Sigmoid colon (tissue), 6 donors: ENCODE measurements at regions not wholly inside any gene's neighbourhood (a gene's known extent, or its start where the extent isn't known, plus 50 kb on each side); places are given as distances from the start of the nearest gene placed in this dataset.

Source experiments
- DNase-seq: peaks from one replicate; pipeline ENCODE4 v3.0.0-alpha.2; 2019
- H3K27ac ChIP-seq, 4 donors: fragments of 200-600 bp; sonication (generic); one replicate each; pipeline ENCODE4 v1.5.1; 2016 to 2019; ENCODE audit warnings: mild to moderate bottlenecking in 1 of 4
- H3K27me3 ChIP-seq, 3 donors: fragments of 200-600 bp; sonication (generic); one replicate each; pipeline ENCODE4 v1.5.1; 2019; ENCODE audit warnings: mild to moderate bottlenecking in 1 of 3
- H3K36me3 ChIP-seq, 4 donors: fragments of 200-600 bp; sonication (generic); one replicate each; pipeline ENCODE4 v1.5.1; 2016 to 2019
- H3K4me1 ChIP-seq, 4 donors: fragments of 200-600 bp; sonication (generic); one replicate each; pipeline ENCODE4 v1.5.1; 2017 to 2019
- H3K4me3 ChIP-seq, 4 donors: fragments of 200-600 bp; sonication (generic); one replicate each; pipeline ENCODE4 v1.5.1; 2017 to 2019; ENCODE audit warnings: mild to moderate bottlenecking in 2 of 4, moderate library complexity in 1 of 4
- H3K9me3 ChIP-seq, 4 donors: fragments of 200-600 bp in 3 of 4; sonication (generic) in 3 of 4; one replicate each; pipeline versions ENCODE4 v1.5.1 to v1.6.1; 2013 to 2019
- CTCF ChIP-seq, 4 experiments: fragments of 450-650 bp in 3 of 4; fragments of 200-600 bp in 1 of 4; IDR thresholded peaks; one replicate each; pipeline ENCODE4 v1.5.1; 2016 to 2019; ENCODE audit warnings: antibody characterized with exemption in 4 of 4, mild to moderate bottlenecking in 3 of 4, moderate library complexity in 2 of 4
- EP300 ChIP-seq, 4 donors: sonication (generic); formaldehyde crosslinking; IDR thresholded peaks; one replicate each; pipeline ENCODE4 v1.6.1; 2017; ENCODE audit warnings: antibody characterized with exemption in 4 of 4
- POLR2A ChIP-seq, 2 donors: fragments of 450-650 bp; IDR thresholded peaks; one replicate each; pipeline ENCODE4 v1.6.1; 2016; ENCODE audit warnings: antibody characterized with exemption in 2 of 2, mild to moderate bottlenecking in 2 of 2, moderate library complexity in 2 of 2
- POLR2AphosphoS5 ChIP-seq, 4 donors: sonication (generic); formaldehyde crosslinking; IDR thresholded peaks; one replicate each; pipeline ENCODE4 v1.6.1; 2017; ENCODE audit warnings: antibody characterized with exemption in 4 of 4
- WGBS, 2 donors: extraction: QIAGEN DNeasy Blood & Tissue Kit; methylation state at CpG; one replicate each; pipeline ENCODE4 v1.1.7; 2013; 5-methylcytosine and 5-hydroxymethylcytosine counted together
- intact Hi-C: fragments of 100-400 bp; cut with DNase I; formaldehyde crosslinking; loops from one replicate; pipeline ENCODE4 v1.15.1; 2023
- donor health status: healthy with polysubstance abuse.
- donor health status: healthy.

GRCh38 chr21:35373998-35374397 is 324.9 kb upstream of the RUNX1 start:
- H3K27ac ChIP-seq = no peak overlapping the region
- no peak for DNase-seq
- H3K27me3 ChIP-seq = no peaks in the 10 kb centered on the region
- H3K4me1 ChIP-seq = peaks cover 0 to 12% (median 6%) of the 10 kb centered on the region in 4 donors
- no peak overlapping the region for H3K4me3 ChIP-seq
- TF ChIP-seq POLR2A (IDR thresholded peaks at IDR 0.05) (no peak), CTCF (IDR thresholded peaks at IDR 0.05) (no peak), POLR2AphosphoS5 (IDR thresholded peaks at IDR 0.05) (no peak), EP300 (IDR thresholded peaks at IDR 0.05) (no peak)
- no peaks in the 10 kb centered on the region for H3K36me3 ChIP-seq
- H3K9me3 ChIP-seq = no peaks in the 10 kb centered on the region
- intact Hi-C loops = no loop called here
- WGBS, 2 donors = 89 to 93% methylated on average over 2 of the region's 2 CpGs

GRCh38 chr21:35372201-35372600 is 323.1 kb upstream of the RUNX1 start:
- Histone ChIP-seq H3K4me3 (no peak overlapping the region), H3K4me1 (peaks cover 0 to 12% (median 6%) of the 10 kb centered on the region in 4 donors), H3K27me3 (no peaks in the 10 kb centered on the region), H3K27ac (no peak overlapping the region), H3K9me3 (no peaks in the 10 kb centered on the region), H3K36me3 (no peaks in the 10 kb centered on the region)
- DNase-seq = no peak
- WGBS, 2 donors = 91 to 93% methylated on average over 5 of the region's 5 CpGs
- intact Hi-C loops = no loop called here
- no peak for TF ChIP-seq POLR2A (IDR thresholded peaks at IDR 0.05)
- TF ChIP-seq EP300 (IDR thresholded peaks at IDR 0.05) = no peak
- no peak for TF ChIP-seq POLR2AphosphoS5 (IDR thresholded peaks at IDR 0.05)
- TF ChIP-seq CTCF (IDR thresholded peaks at IDR 0.05) = no peak

GRCh38 chr21:35370671-35371070 is 321.6 kb upstream of the RUNX1 start:
- DNase-seq = no peak
- no peak overlapping the region for H3K27ac ChIP-seq
- no peaks in the 10 kb centered on the region for H3K9me3 ChIP-seq
- H3K27me3 ChIP-seq = no peaks in the 10 kb centered on the region
- no peak for TF ChIP-seq EP300 (IDR thresholded peaks at IDR 0.05)
- no peak for TF ChIP-seq POLR2AphosphoS5 (IDR thresholded peaks at IDR 0.05)
- H3K4me1 ChIP-seq = peaks cover 0 to 12% (median 6%) of the 10 kb centered on the region in 4 donors
- 84 to 92% methylated on average over 4 of the region's 4 CpGs for WGBS, 2 donors
- H3K36me3 ChIP-seq = no peaks in the 10 kb centered on the region
- intact Hi-C loops = no loop called here
- H3K4me3 ChIP-seq = no peak overlapping the region

- H3K36me3 ChIP-seq = no peaks in the 10 kb centered on the region
- H3K9me3 ChIP-seq = no peaks in the 10 kb centered on the region
- H3K4me3 ChIP-seq = no peak overlapping the region
- no peak overlapping the region for H3K27ac ChIP-seq
- WGBS, 2 donors = 91 to 95% methylated on average over 3 of the region's 3 CpGs
- no peak for DNase-seq
- H3K27me3 ChIP-seq = no peaks in the 10 kb centered on the region
- TF ChIP-seq POLR2A (IDR thresholded peaks at IDR 0.05) = no peak
- no peak for TF ChIP-seq CTCF (IDR thresholded peaks at IDR 0.05)
- TF ChIP-seq EP300 (IDR thresholded peaks at IDR 0.05) = no peak
- no peak for TF ChIP-seq POLR2AphosphoS5 (IDR thresholded peaks at IDR 0.05)
- intact Hi-C loops = no loop called here
- peaks cover 0 to 7% (median 3%) of the 10 kb centered on the region in 4 donors for H3K4me1 ChIP-seq
These were observed 321.0 kb upstream of the RUNX1 start for GRCh38 chr21:35370071-35370470.

- no peaks in the 10 kb centered on the region for H3K36me3 ChIP-seq
- no peaks in the 10 kb centered on the region for H3K4me1 ChIP-seq
- H3K4me3 ChIP-seq = no peak overlapping the region
- TF ChIP-seq EP300 (IDR thresholded peaks at IDR 0.05) (no peak), POLR2AphosphoS5 (IDR thresholded peaks at IDR 0.05) (no peak), POLR2A (IDR thresholded peaks at IDR 0.05) (no peak), CTCF (IDR thresholded peaks at IDR 0.05) (no peak)
- DNase-seq = no peak
- H3K27ac ChIP-seq = no peak overlapping the region
- no peaks in the 10 kb centered on the region for H3K9me3 ChIP-seq
- no peaks in the 10 kb centered on the region for H3K27me3 ChIP-seq
- 89 to 93% methylated on average over 3 of the region's 3 CpGs for WGBS, 2 donors
- intact Hi-C loops = no loop called here
These were observed 319.2 kb upstream of the RUNX1 start for GRCh38 chr21:35368326-35368725.
